Cardiac fibroblast (primary cell): ENCODE measurements at regions not wholly inside any gene's neighbourhood (a gene's known extent, or its start where the extent isn't known, plus 50 kb on each side); places are given as distances from the start of the nearest gene placed in this dataset.

Experiments
- DNase-seq, 2 donors: peaks; one replicate each; pipeline versions ENCODE4 v3.0.0 to v3.0.0-alpha.2; 2010; ENCODE audit warnings: low read depth in 2 of 2
- H3K4me3 ChIP-seq, 2 donors: replicated peaks in 1 of 2; 1 replicate in 1 of 2; 2 replicates in 1 of 2; pipeline ENCODE4 v1.5.1; 2011; ENCODE audit warnings: low read depth in 2 of 2, low read length in 2 of 2, mild to moderate bottlenecking in 2 of 2, moderate library complexity in 1 of 2
- TF ChIP-seq, protein P1 (sequence below): IDR thresholded peaks from one replicate; pipeline ENCODE4 v1.5.1; 2011; ENCODE audit warnings: low read depth, mild to moderate bottlenecking, low read length, inconsistent platforms

DNA sequence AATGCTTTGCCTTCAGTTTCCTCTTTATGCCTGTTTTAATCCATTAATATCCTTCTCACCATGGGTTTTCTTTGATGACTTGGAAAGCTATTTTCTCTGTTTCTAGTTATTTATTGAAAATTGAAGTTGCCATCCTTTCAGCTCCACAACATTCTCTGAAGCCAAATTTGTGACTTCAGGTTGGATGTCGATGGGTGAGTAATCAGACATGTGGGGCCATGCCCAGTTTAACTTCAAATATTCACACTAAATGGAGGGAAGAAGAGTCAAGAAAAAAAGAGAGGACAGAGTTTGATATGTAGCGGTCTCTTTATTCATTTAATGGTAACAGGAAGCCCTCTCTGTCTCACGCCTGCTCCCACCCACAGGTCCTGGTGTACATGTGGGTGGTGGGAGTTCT is 89.1 kb upstream of the RIPOR2 start:
- DNase-seq, result no peak
- H3K4me3 ChIP-seq, result no peak overlapping the region
- TF ChIP-seq, protein P1, sequence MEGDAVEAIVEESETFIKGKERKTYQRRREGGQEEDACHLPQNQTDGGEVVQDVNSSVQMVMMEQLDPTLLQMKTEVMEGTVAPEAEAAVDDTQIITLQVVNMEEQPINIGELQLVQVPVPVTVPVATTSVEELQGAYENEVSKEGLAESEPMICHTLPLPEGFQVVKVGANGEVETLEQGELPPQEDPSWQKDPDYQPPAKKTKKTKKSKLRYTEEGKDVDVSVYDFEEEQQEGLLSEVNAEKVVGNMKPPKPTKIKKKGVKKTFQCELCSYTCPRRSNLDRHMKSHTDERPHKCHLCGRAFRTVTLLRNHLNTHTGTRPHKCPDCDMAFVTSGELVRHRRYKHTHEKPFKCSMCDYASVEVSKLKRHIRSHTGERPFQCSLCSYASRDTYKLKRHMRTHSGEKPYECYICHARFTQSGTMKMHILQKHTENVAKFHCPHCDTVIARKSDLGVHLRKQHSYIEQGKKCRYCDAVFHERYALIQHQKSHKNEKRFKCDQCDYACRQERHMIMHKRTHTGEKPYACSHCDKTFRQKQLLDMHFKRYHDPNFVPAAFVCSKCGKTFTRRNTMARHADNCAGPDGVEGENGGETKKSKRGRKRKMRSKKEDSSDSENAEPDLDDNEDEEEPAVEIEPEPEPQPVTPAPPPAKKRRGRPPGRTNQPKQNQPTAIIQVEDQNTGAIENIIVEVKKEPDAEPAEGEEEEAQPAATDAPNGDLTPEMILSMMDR, result no peak

DNA sequence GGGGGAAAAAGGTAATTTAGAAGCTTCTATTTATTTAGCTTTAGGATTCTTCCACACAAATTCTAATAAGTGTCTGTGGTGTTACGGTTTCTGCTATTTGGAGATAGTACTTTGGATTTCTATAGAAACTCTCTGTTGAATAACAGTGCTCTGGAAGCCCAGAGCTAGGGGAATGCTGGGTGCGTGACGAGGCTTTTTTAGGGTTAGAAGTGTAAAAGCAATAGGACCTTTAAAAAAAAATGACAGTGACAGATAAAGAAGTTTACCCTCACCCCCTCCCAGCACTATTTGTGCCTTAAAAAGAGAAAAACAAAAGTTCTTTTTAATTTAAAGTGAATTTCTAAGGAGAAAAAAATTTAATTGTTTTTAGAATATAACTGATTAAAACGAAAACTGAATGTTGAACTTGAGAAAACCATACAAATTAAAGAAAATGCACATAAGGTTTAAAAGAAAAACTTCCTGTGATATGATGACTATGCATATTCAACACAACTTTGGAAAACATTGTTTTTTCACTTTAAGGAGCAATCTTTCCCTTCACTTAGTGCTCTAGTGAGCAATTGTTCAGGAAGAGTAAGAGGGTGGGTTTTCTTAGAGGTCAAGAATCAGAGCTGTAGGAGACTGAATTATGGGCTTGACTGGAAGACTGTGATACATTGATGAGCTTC is 89.6 kb upstream of the RIPOR2 start:
- no peak overlapping the region for H3K4me3 ChIP-seq
- TF ChIP-seq, protein P1, result no peak
- no peak for DNase-seq

DNA sequence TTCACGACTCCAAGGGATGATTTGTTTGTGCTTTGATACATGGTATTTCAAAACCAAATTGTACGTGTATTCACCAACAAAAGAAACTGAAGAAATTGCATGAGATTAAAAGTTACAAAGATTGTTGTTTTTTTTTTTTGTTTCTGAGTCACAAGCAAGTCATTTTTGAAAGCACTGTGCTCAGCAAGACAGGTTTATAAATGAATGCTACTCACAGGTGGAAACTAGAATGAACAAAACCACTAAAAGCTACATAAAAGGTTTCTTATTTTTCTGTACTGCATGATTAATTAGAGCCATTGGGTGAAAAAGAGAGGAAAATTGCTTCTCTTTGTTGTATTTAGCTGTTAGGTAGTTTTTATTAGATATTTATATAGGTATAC is 90.2 kb upstream of the RIPOR2 start:
- H3K4me3 ChIP-seq, result no peak overlapping the region
- TF ChIP-seq, protein P1, result no peak
- DNase-seq, result no peak

DNA sequence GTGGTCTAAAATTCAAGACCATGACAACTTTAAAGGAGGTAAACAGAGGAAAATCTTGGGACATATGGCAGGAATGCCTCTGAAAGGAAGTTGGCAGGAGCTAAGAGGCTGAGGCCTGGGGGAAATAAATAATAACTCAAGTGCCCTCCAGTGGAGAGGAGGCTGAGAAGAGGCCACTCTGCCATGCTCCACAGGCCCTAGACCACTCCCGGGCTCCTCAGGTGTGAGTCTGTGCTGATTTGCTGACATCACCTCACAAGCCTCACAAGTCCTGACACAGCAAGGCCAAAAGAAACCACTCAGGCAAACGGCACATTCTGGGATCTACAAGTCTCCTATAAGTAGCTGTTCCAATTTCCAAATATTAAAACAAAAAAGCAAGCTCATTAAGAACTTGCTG is 91.0 kb upstream of the RIPOR2 start:
- H3K4me3 ChIP-seq, result no peak overlapping the region
- DNase-seq, result no peak
- TF ChIP-seq, protein P1, result no peak

DNA sequence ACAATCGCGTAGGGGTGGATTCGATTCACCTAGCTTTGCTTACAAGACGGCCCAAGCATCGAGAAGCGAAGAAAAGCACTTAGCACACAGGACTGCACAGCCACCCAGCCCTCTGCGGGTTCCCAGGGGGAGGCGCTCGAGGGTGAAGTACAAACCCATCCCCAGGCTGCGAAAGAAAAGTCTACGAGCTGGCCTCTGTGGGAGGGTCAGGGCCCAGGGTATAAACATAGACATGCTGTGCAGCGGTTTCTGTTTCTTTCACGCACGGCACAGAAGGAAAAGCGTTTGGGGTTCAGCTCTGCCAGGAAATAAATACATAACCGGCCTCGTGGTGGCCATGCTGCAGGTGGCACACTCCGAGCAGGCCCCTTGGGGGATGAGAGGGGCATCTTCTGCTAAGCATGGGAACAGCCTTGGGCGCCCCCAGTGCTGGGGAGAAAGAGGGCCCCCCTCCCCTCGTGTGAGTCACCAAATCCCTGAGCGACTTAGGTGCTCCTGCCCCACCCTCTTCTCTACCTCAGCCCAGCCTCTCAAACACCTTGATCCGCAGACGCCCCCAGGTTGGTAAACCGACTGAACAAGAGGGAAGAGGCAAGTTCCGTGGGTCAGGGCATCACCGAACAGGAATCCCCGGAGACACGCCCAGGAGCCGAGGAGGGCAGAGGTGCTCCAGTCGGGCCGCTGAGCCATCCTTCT is 91.6 kb upstream of the RIPOR2 start:
- DNase-seq, result no peak
- H3K4me3 ChIP-seq, result no peak overlapping the region

DNA sequence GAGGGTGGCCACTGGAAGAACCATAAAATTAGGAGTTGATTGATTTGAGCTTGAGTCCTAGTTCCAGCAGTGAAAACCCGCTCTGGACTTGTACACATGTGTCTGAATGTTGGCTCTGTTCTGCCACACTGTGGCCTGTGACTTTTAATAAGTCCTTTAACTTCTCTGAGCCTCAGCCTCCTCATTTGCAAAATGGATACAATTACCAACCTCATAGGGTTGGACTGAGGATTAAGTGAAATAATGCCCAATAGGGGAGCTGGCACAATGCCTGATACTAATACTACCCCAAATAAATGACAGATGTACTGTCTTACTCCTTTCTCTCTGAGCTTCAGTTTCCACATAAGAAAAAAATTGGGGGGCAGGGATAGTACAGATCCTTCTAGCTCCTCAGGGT is 92.6 kb upstream of the RIPOR2 start:
- no peak overlapping the region for H3K4me3 ChIP-seq
- TF ChIP-seq, protein P1, result no peak

More for the DNA sequence above, 91.6 kb upstream of the RIPOR2 start:
- TF ChIP-seq, protein P1, result no peak

More for the DNA sequence above, 92.6 kb upstream of the RIPOR2 start:
- DNase-seq, result no peak
